GM12878 (cell line): ENCODE measurements at regions not wholly inside any gene's neighbourhood (a gene's known extent, or its start where the extent isn't known, plus 50 kb on each side); places are given as distances from the start of the nearest gene placed in this dataset.

Experiments used
- CBX5 ChIP-seq: sonication (generic); IDR thresholded peaks from 2 replicates; pipeline ENCODE4 v1.6.1; 2016; ENCODE audit warnings: low read depth, moderate library complexity, mild to moderate bottlenecking, inconsistent platforms
- EED ChIP-seq: sonication (generic); IDR thresholded peaks from 2 replicates; pipeline ENCODE4 v1.6.1; 2016; ENCODE audit warnings: antibody characterized with exemption, low read depth
- EZH2 ChIP-seq: IDR thresholded peaks from 2 replicates; pipeline ENCODE4 v1.6.1; 2012; ENCODE audit warnings: low read depth, mild to moderate bottlenecking, control low read depth, inconsistent platforms, low read length, borderline replicate concordance; ENCODE audit not compliant: control insufficient read depth
- HDAC2 ChIP-seq: fragments of 200-600 bp; sonication (generic); IDR thresholded peaks from 2 replicates; pipeline ENCODE4 v1.6.1; 2017
- POLR2A ChIP-seq: IDR thresholded peaks from 2 replicates; pipeline ENCODE4 v1.6.1; 2011; ENCODE audit warnings: low read depth, mild to moderate bottlenecking, low read length
- POU2F2 ChIP-seq: IDR thresholded peaks from 3 replicates; pipeline ENCODE4 v1.6.1; 2011; ENCODE audit warnings: low read depth, mild to moderate bottlenecking, low read length, borderline replicate concordance
- TF ChIP-seq, protein P1 (sequence below): fragments of 150-350 bp; IDR thresholded peaks from 2 replicates; pipeline ENCODE4 v1.6.1; 2014; ENCODE audit warnings: mild to moderate bottlenecking, low read depth, low read length
- TF ChIP-seq, protein P2 (sequence below): fragments of 450-650 bp; IDR thresholded peaks from 2 replicates; pipeline ENCODE4 v1.6.1; 2016; ENCODE audit warnings: mild to moderate bottlenecking
- TF ChIP-seq, protein P3 (sequence below): fragments of 450-650 bp; formaldehyde crosslinking; IDR thresholded peaks from 2 replicates; pipeline ENCODE4 v1.5.0; 2022; ENCODE audit warnings: mild to moderate bottlenecking, missing genetic modification characterization
- TF ChIP-seq, protein P4 (sequence below): fragments of 450-650 bp; IDR thresholded peaks from 2 replicates; pipeline ENCODE4 v1.6.1; 2017; ENCODE audit warnings: mild to moderate bottlenecking
- TF ChIP-seq, protein P5 (sequence below), 3 experiments: IDR thresholded peaks in 2 of 3; conservative IDR thresholded peaks in 1 of 3; 2 replicates each; pipeline ENCODE4 v1.5.1; 2011; ENCODE audit warnings: low read depth in 3 of 3, low read length in 3 of 3, mild to moderate bottlenecking in 3 of 3, control low read depth in 2 of 3, moderate library complexity in 2 of 3, inconsistent platforms in 1 of 3, mixed read lengths in 1 of 3; ENCODE audit not compliant: control insufficient read depth in 2 of 3, insufficient read depth in 1 of 3; ENCODE audit errors: extremely low read depth in 1 of 3

DNA sequence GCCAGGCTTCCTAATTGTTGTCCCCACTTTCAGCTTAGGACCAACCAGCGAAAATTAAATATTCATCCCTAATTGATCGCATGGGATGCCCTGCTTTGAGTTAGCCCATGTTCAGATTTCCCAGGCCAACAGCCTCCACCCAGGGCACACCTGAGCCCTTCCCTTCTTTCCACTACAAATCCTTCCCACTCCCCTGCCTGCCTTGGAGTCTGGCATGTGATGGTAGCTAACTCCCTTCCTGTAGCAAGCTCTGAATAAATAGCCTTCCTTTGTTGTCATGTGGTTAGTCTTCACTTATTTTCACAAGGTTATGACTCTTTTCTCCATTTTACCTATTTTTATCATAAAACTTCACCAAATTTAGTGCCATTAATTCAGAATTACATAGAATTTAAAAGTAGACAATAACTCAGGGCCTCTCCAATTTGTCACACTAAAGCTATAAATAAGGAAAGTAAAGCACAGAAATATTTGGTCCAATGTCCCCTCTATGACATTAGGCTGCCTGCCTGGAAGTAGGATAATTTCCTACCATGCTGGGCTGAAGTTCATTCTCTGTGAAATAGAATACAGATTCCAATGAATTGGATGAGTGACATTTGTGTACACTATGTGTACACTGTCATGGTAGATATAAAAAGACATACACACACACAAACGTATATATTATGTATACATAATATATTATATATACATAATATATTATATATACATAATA, 166.4 kb upstream of the CPEB2 start:
- TF ChIP-seq, protein P1, sequence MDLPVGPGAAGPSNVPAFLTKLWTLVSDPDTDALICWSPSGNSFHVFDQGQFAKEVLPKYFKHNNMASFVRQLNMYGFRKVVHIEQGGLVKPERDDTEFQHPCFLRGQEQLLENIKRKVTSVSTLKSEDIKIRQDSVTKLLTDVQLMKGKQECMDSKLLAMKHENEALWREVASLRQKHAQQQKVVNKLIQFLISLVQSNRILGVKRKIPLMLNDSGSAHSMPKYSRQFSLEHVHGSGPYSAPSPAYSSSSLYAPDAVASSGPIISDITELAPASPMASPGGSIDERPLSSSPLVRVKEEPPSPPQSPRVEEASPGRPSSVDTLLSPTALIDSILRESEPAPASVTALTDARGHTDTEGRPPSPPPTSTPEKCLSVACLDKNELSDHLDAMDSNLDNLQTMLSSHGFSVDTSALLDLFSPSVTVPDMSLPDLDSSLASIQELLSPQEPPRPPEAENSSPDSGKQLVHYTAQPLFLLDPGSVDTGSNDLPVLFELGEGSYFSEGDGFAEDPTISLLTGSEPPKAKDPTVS, result no peak
- no peak for TF ChIP-seq HDAC2
- TF ChIP-seq, protein P2, sequence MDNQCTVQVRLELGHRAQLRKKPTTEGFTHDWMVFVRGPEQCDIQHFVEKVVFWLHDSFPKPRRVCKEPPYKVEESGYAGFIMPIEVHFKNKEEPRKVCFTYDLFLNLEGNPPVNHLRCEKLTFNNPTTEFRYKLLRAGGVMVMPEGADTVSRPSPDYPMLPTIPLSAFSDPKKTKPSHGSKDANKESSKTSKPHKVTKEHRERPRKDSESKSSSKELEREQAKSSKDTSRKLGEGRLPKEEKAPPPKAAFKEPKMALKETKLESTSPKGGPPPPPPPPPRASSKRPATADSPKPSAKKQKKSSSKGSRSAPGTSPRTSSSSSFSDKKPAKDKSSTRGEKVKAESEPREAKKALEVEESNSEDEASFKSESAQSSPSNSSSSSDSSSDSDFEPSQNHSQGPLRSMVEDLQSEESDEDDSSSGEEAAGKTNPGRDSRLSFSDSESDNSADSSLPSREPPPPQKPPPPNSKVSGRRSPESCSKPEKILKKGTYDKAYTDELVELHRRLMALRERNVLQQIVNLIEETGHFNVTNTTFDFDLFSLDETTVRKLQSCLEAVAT, result no peak
- TF ChIP-seq, protein P3, sequence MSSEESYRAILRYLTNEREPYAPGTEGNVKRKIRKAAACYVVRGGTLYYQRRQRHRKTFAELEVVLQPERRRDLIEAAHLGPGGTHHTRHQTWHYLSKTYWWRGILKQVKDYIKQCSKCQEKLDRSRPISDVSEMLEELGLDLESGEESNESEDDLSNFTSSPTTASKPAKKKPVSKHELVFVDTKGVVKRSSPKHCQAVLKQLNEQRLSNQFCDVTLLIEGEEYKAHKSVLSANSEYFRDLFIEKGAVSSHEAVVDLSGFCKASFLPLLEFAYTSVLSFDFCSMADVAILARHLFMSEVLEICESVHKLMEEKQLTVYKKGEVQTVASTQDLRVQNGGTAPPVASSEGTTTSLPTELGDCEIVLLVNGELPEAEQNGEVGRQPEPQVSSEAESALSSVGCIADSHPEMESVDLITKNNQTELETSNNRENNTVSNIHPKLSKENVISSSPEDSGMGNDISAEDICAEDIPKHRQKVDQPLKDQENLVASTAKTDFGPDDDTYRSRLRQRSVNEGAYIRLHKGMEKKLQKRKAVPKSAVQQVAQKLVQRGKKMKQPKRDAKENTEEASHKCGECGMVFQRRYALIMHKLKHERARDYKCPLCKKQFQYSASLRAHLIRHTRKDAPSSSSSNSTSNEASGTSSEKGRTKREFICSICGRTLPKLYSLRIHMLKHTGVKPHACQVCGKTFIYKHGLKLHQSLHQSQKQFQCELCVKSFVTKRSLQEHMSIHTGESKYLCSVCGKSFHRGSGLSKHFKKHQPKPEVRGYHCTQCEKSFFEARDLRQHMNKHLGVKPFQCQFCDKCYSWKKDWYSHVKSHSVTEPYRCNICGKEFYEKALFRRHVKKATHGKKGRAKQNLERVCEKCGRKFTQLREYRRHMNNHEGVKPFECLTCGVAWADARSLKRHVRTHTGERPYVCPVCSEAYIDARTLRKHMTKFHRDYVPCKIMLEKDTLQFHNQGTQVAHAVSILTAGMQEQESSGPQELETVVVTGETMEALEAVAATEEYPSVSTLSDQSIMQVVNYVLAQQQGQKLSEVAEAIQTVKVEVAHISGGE (CRISPR knock-in tag), result no peak
- TF ChIP-seq CBX5, result no peak
- TF ChIP-seq, protein P4, sequence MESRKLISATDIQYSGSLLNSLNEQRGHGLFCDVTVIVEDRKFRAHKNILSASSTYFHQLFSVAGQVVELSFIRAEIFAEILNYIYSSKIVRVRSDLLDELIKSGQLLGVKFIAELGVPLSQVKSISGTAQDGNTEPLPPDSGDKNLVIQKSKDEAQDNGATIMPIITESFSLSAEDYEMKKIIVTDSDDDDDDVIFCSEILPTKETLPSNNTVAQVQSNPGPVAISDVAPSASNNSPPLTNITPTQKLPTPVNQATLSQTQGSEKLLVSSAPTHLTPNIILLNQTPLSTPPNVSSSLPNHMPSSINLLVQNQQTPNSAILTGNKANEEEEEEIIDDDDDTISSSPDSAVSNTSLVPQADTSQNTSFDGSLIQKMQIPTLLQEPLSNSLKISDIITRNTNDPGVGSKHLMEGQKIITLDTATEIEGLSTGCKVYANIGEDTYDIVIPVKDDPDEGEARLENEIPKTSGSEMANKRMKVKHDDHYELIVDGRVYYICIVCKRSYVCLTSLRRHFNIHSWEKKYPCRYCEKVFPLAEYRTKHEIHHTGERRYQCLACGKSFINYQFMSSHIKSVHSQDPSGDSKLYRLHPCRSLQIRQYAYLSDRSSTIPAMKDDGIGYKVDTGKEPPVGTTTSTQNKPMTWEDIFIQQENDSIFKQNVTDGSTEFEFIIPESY, result no peak
- TF ChIP-seq EZH2, result no peak
- no peak for TF ChIP-seq POLR2A
- TF ChIP-seq, protein P5, sequence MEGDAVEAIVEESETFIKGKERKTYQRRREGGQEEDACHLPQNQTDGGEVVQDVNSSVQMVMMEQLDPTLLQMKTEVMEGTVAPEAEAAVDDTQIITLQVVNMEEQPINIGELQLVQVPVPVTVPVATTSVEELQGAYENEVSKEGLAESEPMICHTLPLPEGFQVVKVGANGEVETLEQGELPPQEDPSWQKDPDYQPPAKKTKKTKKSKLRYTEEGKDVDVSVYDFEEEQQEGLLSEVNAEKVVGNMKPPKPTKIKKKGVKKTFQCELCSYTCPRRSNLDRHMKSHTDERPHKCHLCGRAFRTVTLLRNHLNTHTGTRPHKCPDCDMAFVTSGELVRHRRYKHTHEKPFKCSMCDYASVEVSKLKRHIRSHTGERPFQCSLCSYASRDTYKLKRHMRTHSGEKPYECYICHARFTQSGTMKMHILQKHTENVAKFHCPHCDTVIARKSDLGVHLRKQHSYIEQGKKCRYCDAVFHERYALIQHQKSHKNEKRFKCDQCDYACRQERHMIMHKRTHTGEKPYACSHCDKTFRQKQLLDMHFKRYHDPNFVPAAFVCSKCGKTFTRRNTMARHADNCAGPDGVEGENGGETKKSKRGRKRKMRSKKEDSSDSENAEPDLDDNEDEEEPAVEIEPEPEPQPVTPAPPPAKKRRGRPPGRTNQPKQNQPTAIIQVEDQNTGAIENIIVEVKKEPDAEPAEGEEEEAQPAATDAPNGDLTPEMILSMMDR (IDR thresholded peaks at IDR 0.05 in 2 of 3, conservative IDR thresholded peaks at IDR 0.05 in 1 of 3; ENCODE audit: control insufficient read depth in 2 of 3, extremely low read depth in 1 of 3, insufficient read depth in 1 of 3, low read depth in 3 of 3, low read length in 3 of 3), result no peak
- no peak for TF ChIP-seq POU2F2
- TF ChIP-seq EED, result no peak
